ENCODE measurements at regions not wholly inside any gene's neighbourhood (a gene's known extent, or its start where the extent isn't known, plus 50 kb on each side); places are given as distances from the start of the nearest gene placed in this dataset.

GRCh38 chr18:76307293-76307690, 187.8 kb downstream of the ZNF516 start:
- TF ChIP-seq CTCF (conservative IDR thresholded peaks at IDR 0.05; ENCODE audit: low read depth, low read length): no peak
- no peak overlapping the region for H3K4me3 ChIP-seq (ENCODE audit: low read depth, low read length)
- DNase-seq (ENCODE audit: low read depth): no peak

- DNase-seq (ENCODE audit: low read depth): no peak
- no peak overlapping the region for H3K4me3 ChIP-seq (ENCODE audit: low read depth, low read length)
- no peak for TF ChIP-seq CTCF (conservative IDR thresholded peaks at IDR 0.05; ENCODE audit: low read depth, low read length)
These were observed 188.3 kb downstream of the ZNF516 start for GRCh38 chr18:76306685-76307292.

GRCh38 chr18:76285866-76286265, 209.2 kb downstream of the ZNF516 start:
- TF ChIP-seq CTCF (conservative IDR thresholded peaks at IDR 0.05; ENCODE audit: low read depth, low read length): no peak
- no peak for DNase-seq (ENCODE audit: low read depth)
- no peak overlapping the region for H3K4me3 ChIP-seq (ENCODE audit: low read depth, low read length)

GRCh38 chr18:76281565-76281964, 213.5 kb downstream of the ZNF516 start:
- no peak for DNase-seq (ENCODE audit: low read depth)
- H3K4me3 ChIP-seq (ENCODE audit: low read depth, low read length): no peak overlapping the region
- no peak for TF ChIP-seq CTCF (conservative IDR thresholded peaks at IDR 0.05; ENCODE audit: low read depth, low read length)

GRCh38 chr18:76277801-76278200, 217.2 kb downstream of the ZNF516 start:
- TF ChIP-seq CTCF (conservative IDR thresholded peaks at IDR 0.05; ENCODE audit: low read depth, low read length): no peak
- no peak for DNase-seq (ENCODE audit: low read depth)
- no peak overlapping the region for H3K4me3 ChIP-seq (ENCODE audit: low read depth, low read length)

- no peak overlapping the region for H3K4me3 ChIP-seq (ENCODE audit: low read depth, low read length)
- TF ChIP-seq CTCF (conservative IDR thresholded peaks at IDR 0.05; ENCODE audit: low read depth, low read length): no peak
- no peak for DNase-seq (ENCODE audit: low read depth)
These were observed 219.2 kb downstream of the ZNF516 start for GRCh38 chr18:76275727-76276313.
